IMR-90 (cell line): ENCODE measurements at regions not wholly inside any gene's neighbourhood (a gene's known extent, or its start where the extent isn't known, plus 50 kb on each side); places are given as distances from the start of the nearest gene placed in this dataset.

ENCODE experiments used
- ATAC-seq: fragments of 200-7000 bp; cut with Tn5 transposase; 2 replicates; pipeline ENCODE4 v1.9.1; 2020; ENCODE audit warnings: low read depth, mild to moderate bottlenecking, moderate library complexity
- BruUV-seq: library from RNA; stranded (reverse); fragments of 400-500 nt; replicated peaks from 2 replicates; lab custom pipeline; 2021; lab: Mats Ljungman, UMichigan
- CTCF ChIA-PET: fragments of 300-600 bp; formaldehyde crosslinking; extraction: SDS; loops from one replicate; lab custom pipeline; 2021; ENCODE audit warnings: antibody characterized with exemption; lab: Yijun Ruan, JAX
- POLR2A ChIA-PET: fragments of 300-600 bp; sonication (Branson Sonifier 250); formaldehyde crosslinking; loops from one replicate; lab custom pipeline; 2022; ENCODE audit warnings: antibody characterized with exemption; ENCODE audit not compliant: unreplicated experiment; lab: Charles Lee
- DNase-seq: peaks from one replicate; pipeline ENCODE4 v3.0.0; 2013
- H2AFZ ChIP-seq: replicated peaks from 2 replicates; pipeline ENCODE3; 2013; ENCODE audit warnings: low read length, mild to moderate bottlenecking; ENCODE audit not compliant: poor library complexity
- H2AK5ac ChIP-seq: 2 replicates; pipeline ENCODE4 v1.6.1; 2013; ENCODE audit warnings: low read depth, low read length, inconsistent platforms
- H2AK9ac ChIP-seq: replicated peaks from 2 replicates; pipeline ENCODE3; 2013; ENCODE audit warnings: mild to moderate bottlenecking, low read depth, low read length, moderate library complexity; ENCODE audit not compliant: poor library complexity
- H2BK120ac ChIP-seq: 2 replicates; pipeline ENCODE4 v1.6.1; 2013; ENCODE audit warnings: low read depth, low read length, inconsistent platforms
- H2BK15ac ChIP-seq: 3 replicates; pipeline ENCODE4 v1.6.1; 2013; ENCODE audit warnings: low read depth, low read length, inconsistent platforms
- H2BK20ac ChIP-seq: 2 replicates; pipeline ENCODE4 v1.6.1; 2013; ENCODE audit warnings: low read depth, mild to moderate bottlenecking, inconsistent platforms, low read length, moderate library complexity
- H2BK5ac ChIP-seq: 2 replicates; pipeline ENCODE4 v1.6.1; 2013; ENCODE audit warnings: mild to moderate bottlenecking, low read depth, low read length, inconsistent platforms; ENCODE audit not compliant: poor library complexity, severe bottlenecking
- H3K14ac ChIP-seq: replicated peaks from 2 replicates; pipeline ENCODE4 v1.6.1; 2013; ENCODE audit warnings: low read depth, low read length, inconsistent platforms
- H3K18ac ChIP-seq: 2 replicates; pipeline ENCODE4 v1.6.1; 2013; ENCODE audit warnings: low read depth, low read length, control low read depth
- H3K23ac ChIP-seq: 2 replicates; pipeline ENCODE4 v1.6.1; 2013; ENCODE audit warnings: low read depth, low read length, inconsistent platforms
- H3K27ac ChIP-seq: 2 replicates; pipeline ENCODE4 v1.5.1; 2013; ENCODE audit warnings: mild to moderate bottlenecking, control low read depth, low read length; ENCODE audit not compliant: insufficient read depth
- H3K27me3 ChIP-seq: 2 replicates; pipeline ENCODE4 v1.6.1; 2013; ENCODE audit warnings: low read length; ENCODE audit not compliant: control insufficient read depth, insufficient read depth
- H3K36me3 ChIP-seq: 2 replicates; pipeline ENCODE4 v1.6.1; 2013; ENCODE audit warnings: low read length, mixed read lengths; ENCODE audit not compliant: control insufficient read depth, insufficient read depth
- H3K4ac ChIP-seq: 2 replicates; pipeline ENCODE4 v1.6.1; 2013; ENCODE audit warnings: low read depth, low read length, inconsistent platforms
- H3K4me1 ChIP-seq: 2 replicates; pipeline ENCODE4 v1.6.1; 2013; ENCODE audit warnings: low read length, mixed read lengths; ENCODE audit not compliant: control insufficient read depth, insufficient read depth
- H3K4me2 ChIP-seq: 2 replicates; pipeline ENCODE4 v1.6.1; 2013; ENCODE audit warnings: low read depth, mild to moderate bottlenecking, control low read depth, low read length, moderate library complexity
- H3K4me3 ChIP-seq: 2 replicates; pipeline ENCODE4 v1.5.1; 2013; ENCODE audit warnings: low read depth, mild to moderate bottlenecking, control low read depth, low read length, moderate library complexity; ENCODE audit not compliant: insufficient read depth
- H3K56ac ChIP-seq: 2 replicates; pipeline ENCODE4 v1.6.1; 2013; ENCODE audit warnings: low read length, inconsistent platforms; ENCODE audit not compliant: insufficient read depth; ENCODE audit errors: extremely low read depth
- H3K79me1 ChIP-seq, 2 experiments: 2 replicates each; pipeline ENCODE4 v1.6.1; 2013; ENCODE audit warnings: low read length in 2 of 2, inconsistent platforms in 1 of 2, low read depth in 1 of 2
- H3K9ac ChIP-seq: 2 replicates; pipeline ENCODE4 v1.6.1; 2013; ENCODE audit warnings: low read depth, low read length, control low read depth
- H3K9me1 ChIP-seq: 2 replicates; pipeline ENCODE4 v1.6.1; 2013; ENCODE audit warnings: low read length, inconsistent platforms; ENCODE audit not compliant: insufficient read depth
- H3K9me3 ChIP-seq: 2 replicates; pipeline ENCODE4 v1.6.1; 2013; ENCODE audit warnings: low read length; ENCODE audit not compliant: control insufficient read depth, insufficient read depth
- H4K20me1 ChIP-seq: 2 replicates; pipeline ENCODE4 v1.6.1; 2013; ENCODE audit warnings: low read length, inconsistent platforms; ENCODE audit not compliant: insufficient read depth
- H4K5ac ChIP-seq: 2 replicates; pipeline ENCODE4 v1.6.1; 2013; ENCODE audit warnings: mild to moderate bottlenecking, low read depth, low read length, control low read depth
- H4K8ac ChIP-seq, 2 experiments: 2 replicates each; pipeline ENCODE4 v1.6.1; 2013; ENCODE audit warnings: low read depth in 2 of 2, low read length in 2 of 2, control low read depth in 1 of 2, inconsistent platforms in 1 of 2
- H4K91ac ChIP-seq: 2 replicates; pipeline ENCODE4 v1.6.1; 2013; ENCODE audit warnings: low read depth, low read length, inconsistent platforms; ENCODE audit not compliant: insufficient read depth
- BHLHE40 ChIP-seq: fragments of 150-350 bp; IDR thresholded peaks from 2 replicates; pipeline ENCODE4 v1.6.1; 2016; ENCODE audit warnings: mild to moderate bottlenecking, low read depth, low read length
- CEBPB ChIP-seq: IDR thresholded peaks from 2 replicates; pipeline ENCODE4 v1.6.1; 2012; ENCODE audit warnings: low read depth, low read length, improper control_type of control experiment
- CHD1 ChIP-seq: IDR thresholded peaks from 2 replicates; pipeline ENCODE4 v1.6.1; 2012; ENCODE audit warnings: low read depth, low read length, improper control_type of control experiment
- CTCF ChIP-seq: conservative IDR thresholded peaks from 2 replicates; pipeline ENCODE4 v1.5.1; 2012; ENCODE audit warnings: mild to moderate bottlenecking, low read depth, low read length, improper control_type of control experiment
- FOS ChIP-seq: fragments of 150-350 bp; IDR thresholded peaks from 2 replicates; pipeline ENCODE4 v1.6.1; 2016; ENCODE audit warnings: low read depth, low read length
- MAFK ChIP-seq: IDR thresholded peaks from 2 replicates; pipeline ENCODE4 v1.6.1; 2012; ENCODE audit warnings: low read depth, low read length, improper control_type of control experiment
- MAZ ChIP-seq: IDR thresholded peaks from 2 replicates; pipeline ENCODE4 v1.6.1; 2012; ENCODE audit warnings: low read depth, mild to moderate bottlenecking, low read length, improper control_type of control experiment, moderate library complexity, borderline replicate concordance
- MXI1 ChIP-seq: IDR thresholded peaks from 2 replicates; pipeline ENCODE4 v1.6.1; 2012; ENCODE audit warnings: low read depth, mild to moderate bottlenecking, low read length, moderate library complexity, borderline replicate concordance
- NFE2L2 ChIP-seq: fragments of 150-350 bp; IDR thresholded peaks from 2 replicates; pipeline ENCODE4 v1.6.1; 2016; ENCODE audit warnings: low read depth, mild to moderate bottlenecking, low read length
- POLR2A ChIP-seq: IDR thresholded peaks from 2 replicates; pipeline ENCODE4 v1.6.1; 2012; ENCODE audit warnings: mild to moderate bottlenecking, low read depth, low read length
- RAD21 ChIP-seq: IDR thresholded peaks from 2 replicates; pipeline ENCODE4 v1.6.1; 2012; ENCODE audit warnings: low read length, improper control_type of control experiment
- RCOR1 ChIP-seq: IDR thresholded peaks from 2 replicates; pipeline ENCODE4 v1.6.1; 2012; ENCODE audit warnings: mild to moderate bottlenecking, low read length, improper control_type of control experiment; ENCODE audit not compliant: insufficient replicate concordance
- RFX5 ChIP-seq: IDR thresholded peaks from 2 replicates; pipeline ENCODE4 v1.8.0; 2012; ENCODE audit warnings: low read depth, mild to moderate bottlenecking, low read length, moderate library complexity
- SMC3 ChIP-seq: fragments of 150-350 bp; IDR thresholded peaks from 2 replicates; pipeline ENCODE4 v1.6.1; 2016; ENCODE audit warnings: low read depth, mild to moderate bottlenecking, antibody characterized with exemption, low read length, moderate library complexity
- USF2 ChIP-seq: fragments of 150-350 bp; IDR thresholded peaks from 2 replicates; pipeline ENCODE4 v1.6.1; 2017; ENCODE audit warnings: mild to moderate bottlenecking, antibody characterized with exemption, low read length, low read depth
- WGBS, 2 experiments: methylation state at CpG; one replicate each; pipeline versions ENCODE4 v1.1.5 to v1.1.7; 2013; ENCODE audit warnings: missing lambda C conversion rate in 2 of 2; ENCODE audit not compliant: insufficient read length in 1 of 2; ENCODE audit errors: extremely low coverage in 2 of 2; 5-methylcytosine and 5-hydroxymethylcytosine counted together
- dilution Hi-C: fragments of 300-500 bp; cut with HindIII; formaldehyde crosslinking; loops from one replicate; pipeline ENCODE4 v1.14.3; 2018; ENCODE audit warnings: low sequenced_read_pairs; ENCODE audit not compliant: unreplicated experiment
- in situ Hi-C: fragments of 300-500 bp; cut with MboI; formaldehyde crosslinking; loops from 3 replicates; pipeline ENCODE4 v1.14.3; 2019; ENCODE audit warnings: low sequenced_read_pairs, inconsistent platforms, mixed read lengths
- intact Hi-C: fragments of 100-400 bp; cut with micrococcal nuclease; formaldehyde crosslinking; loops from 2 replicates; pipeline ENCODE4 v1.10.0; 2022
- TF ChIP-seq, protein P1 (sequence below): fragments of 150-350 bp; IDR thresholded peaks from 2 replicates; pipeline ENCODE4 v1.6.1; 2016; ENCODE audit warnings: low read depth, mild to moderate bottlenecking, low read length, moderate library complexity, borderline replicate concordance

GRCh38 chr1:29896300-29896699 is 660.0 kb downstream of the PTPRU start:
- Histone ChIP-seq H3K14ac (no peak overlapping the region), H3K36me3 (no peaks in the 10 kb centered on the region), H3K4me1 (no peaks in the 10 kb centered on the region), H3K9ac (no peak overlapping the region), H4K5ac (no peak overlapping the region), H3K23ac (no peak overlapping the region), H2AK5ac (no peak overlapping the region), H3K4ac (no peak overlapping the region), H2BK20ac (no peak overlapping the region), H3K18ac (no peak overlapping the region), H3K27ac (no peak overlapping the region), H2AK9ac (no peak overlapping the region), H2BK15ac (no peak overlapping the region), H4K20me1 (no peaks in the 10 kb centered on the region), H2BK120ac (no peak overlapping the region), H2AFZ (no peak overlapping the region), H4K8ac (no peak overlapping the region), H3K4me3 (no peak overlapping the region), H2BK5ac (no peak overlapping the region), H3K56ac (no peak overlapping the region), H3K9me1 (no peaks in the 10 kb centered on the region), H3K4me2 (no peak overlapping the region), H4K91ac (no peak overlapping the region), H3K27me3 (no peaks in the 10 kb centered on the region; the same call in 1 of the 2 replicates), H3K79me1 (no peaks in the 10 kb centered on the region), H3K9me3 (no peaks in the 10 kb centered on the region)
- TF ChIP-seq FOS, result no peak
- TF ChIP-seq, protein P1, sequence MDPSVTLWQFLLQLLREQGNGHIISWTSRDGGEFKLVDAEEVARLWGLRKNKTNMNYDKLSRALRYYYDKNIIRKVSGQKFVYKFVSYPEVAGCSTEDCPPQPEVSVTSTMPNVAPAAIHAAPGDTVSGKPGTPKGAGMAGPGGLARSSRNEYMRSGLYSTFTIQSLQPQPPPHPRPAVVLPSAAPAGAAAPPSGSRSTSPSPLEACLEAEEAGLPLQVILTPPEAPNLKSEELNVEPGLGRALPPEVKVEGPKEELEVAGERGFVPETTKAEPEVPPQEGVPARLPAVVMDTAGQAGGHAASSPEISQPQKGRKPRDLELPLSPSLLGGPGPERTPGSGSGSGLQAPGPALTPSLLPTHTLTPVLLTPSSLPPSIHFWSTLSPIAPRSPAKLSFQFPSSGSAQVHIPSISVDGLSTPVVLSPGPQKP, result no peak
- no peak for TF ChIP-seq RAD21
- TF ChIP-seq RCOR1, result no peak
- no peak for TF ChIP-seq NFE2L2
- no peak for TF ChIP-seq CHD1
- TF ChIP-seq CEBPB, result no peak
- TF ChIP-seq SMC3, result no peak
- no peak for TF ChIP-seq MXI1
- no peak for TF ChIP-seq POLR2A
- TF ChIP-seq CTCF, result no peak
- no peak for TF ChIP-seq RFX5
- TF ChIP-seq MAZ, result no peak
- TF ChIP-seq MAFK, result no peak
- TF ChIP-seq USF2, result no peak
- no peak for TF ChIP-seq BHLHE40
- POLR2A ChIA-PET, result no interaction called here
- WGBS, 2 experiments, result no CpG with 5 or more reads among the region's 3 CpGs
- BruUV-seq, result no TSS peak
- no peak for ATAC-seq
- dilution Hi-C loops (no loop called here), intact Hi-C loops (no loop called here), in situ Hi-C loops (no loop called here)
- no peak for DNase-seq
- CTCF ChIA-PET, result no interaction called here
